ENCODE measurements at regions not wholly inside any gene's neighbourhood (a gene's known extent, or its start where the extent isn't known, plus 50 kb on each side); places are given as distances from the start of the nearest gene placed in this dataset.

DNA sequence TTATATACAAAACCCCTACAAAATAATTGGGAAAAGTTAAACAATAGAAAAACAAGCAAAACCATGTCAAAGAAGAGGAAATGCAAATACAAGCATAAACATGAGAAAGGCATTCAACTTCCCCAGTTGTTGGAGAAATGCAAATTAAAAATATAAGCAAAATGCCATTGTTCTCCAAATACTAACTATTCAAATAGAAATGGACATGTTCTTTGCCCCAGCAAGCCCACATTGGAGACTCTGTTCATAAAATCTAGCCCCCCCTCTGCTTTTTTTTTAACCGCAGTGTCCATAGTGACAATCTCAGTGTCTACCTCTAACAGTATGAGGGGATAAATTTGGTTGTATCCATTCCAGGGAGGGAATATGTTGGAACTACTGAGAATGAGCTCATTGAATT, 59.7 kb upstream of the LCTL start:
- Mint-ChIP-seq H3K4me3 (ENCODE audit: unreplicated experiment) (no peak overlapping the region), H3K9me3 (ENCODE audit: unreplicated experiment) (no peaks in the 10 kb centered on the region), H3K27ac (ENCODE audit: unreplicated experiment) (no peak overlapping the region), H3K4me1 (ENCODE audit: unreplicated experiment) (peaks cover 22% of the 10 kb centered on the region), H3K36me3 (ENCODE audit: low read depth, unreplicated experiment) (no peaks in the 10 kb centered on the region), H3K27me3 (ENCODE audit: unreplicated experiment) (peaks cover 8% of the 10 kb centered on the region)
- DNase-seq (ENCODE audit: low spot score): no peak
- TF ChIP-seq, protein P1, sequence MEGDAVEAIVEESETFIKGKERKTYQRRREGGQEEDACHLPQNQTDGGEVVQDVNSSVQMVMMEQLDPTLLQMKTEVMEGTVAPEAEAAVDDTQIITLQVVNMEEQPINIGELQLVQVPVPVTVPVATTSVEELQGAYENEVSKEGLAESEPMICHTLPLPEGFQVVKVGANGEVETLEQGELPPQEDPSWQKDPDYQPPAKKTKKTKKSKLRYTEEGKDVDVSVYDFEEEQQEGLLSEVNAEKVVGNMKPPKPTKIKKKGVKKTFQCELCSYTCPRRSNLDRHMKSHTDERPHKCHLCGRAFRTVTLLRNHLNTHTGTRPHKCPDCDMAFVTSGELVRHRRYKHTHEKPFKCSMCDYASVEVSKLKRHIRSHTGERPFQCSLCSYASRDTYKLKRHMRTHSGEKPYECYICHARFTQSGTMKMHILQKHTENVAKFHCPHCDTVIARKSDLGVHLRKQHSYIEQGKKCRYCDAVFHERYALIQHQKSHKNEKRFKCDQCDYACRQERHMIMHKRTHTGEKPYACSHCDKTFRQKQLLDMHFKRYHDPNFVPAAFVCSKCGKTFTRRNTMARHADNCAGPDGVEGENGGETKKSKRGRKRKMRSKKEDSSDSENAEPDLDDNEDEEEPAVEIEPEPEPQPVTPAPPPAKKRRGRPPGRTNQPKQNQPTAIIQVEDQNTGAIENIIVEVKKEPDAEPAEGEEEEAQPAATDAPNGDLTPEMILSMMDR (IDR thresholded peaks at IDR 0.05; ENCODE audit: unreplicated experiment): no peak

DNA sequence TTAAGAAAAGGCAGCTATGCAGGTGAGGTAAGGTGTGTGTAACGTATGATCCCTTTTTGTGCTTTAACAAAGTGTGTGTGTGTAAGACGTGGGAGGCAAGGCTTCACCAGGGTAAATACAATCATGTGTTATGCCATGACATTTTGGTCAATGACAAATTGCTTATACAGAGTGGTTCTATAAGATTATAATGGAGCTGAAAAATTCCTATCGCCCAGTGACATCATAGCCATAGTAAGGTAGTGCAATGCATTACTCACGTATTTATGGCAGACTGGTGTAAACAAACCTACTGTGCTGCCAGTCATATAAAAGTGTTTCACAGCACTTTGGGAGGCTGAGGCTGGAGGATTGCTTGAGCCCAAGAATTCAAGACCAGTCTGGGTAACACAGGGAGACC, 60.2 kb upstream of the LCTL start:
- H3K27me3 Mint-ChIP-seq (ENCODE audit: unreplicated experiment): peaks cover 8% of the 10 kb centered on the region
- H3K9me3 Mint-ChIP-seq (ENCODE audit: unreplicated experiment): no peaks in the 10 kb centered on the region
- no peaks in the 10 kb centered on the region for H3K36me3 Mint-ChIP-seq (ENCODE audit: low read depth, unreplicated experiment)
- TF ChIP-seq, protein P1 (IDR thresholded peaks at IDR 0.05; ENCODE audit: unreplicated experiment): no peak
- no peak for DNase-seq (ENCODE audit: low spot score)
- H3K4me1 Mint-ChIP-seq (ENCODE audit: unreplicated experiment): peaks cover 20% of the 10 kb centered on the region
- H3K4me3 Mint-ChIP-seq (ENCODE audit: unreplicated experiment): no peak overlapping the region
- H3K27ac Mint-ChIP-seq (ENCODE audit: unreplicated experiment): no peak overlapping the region

DNA sequence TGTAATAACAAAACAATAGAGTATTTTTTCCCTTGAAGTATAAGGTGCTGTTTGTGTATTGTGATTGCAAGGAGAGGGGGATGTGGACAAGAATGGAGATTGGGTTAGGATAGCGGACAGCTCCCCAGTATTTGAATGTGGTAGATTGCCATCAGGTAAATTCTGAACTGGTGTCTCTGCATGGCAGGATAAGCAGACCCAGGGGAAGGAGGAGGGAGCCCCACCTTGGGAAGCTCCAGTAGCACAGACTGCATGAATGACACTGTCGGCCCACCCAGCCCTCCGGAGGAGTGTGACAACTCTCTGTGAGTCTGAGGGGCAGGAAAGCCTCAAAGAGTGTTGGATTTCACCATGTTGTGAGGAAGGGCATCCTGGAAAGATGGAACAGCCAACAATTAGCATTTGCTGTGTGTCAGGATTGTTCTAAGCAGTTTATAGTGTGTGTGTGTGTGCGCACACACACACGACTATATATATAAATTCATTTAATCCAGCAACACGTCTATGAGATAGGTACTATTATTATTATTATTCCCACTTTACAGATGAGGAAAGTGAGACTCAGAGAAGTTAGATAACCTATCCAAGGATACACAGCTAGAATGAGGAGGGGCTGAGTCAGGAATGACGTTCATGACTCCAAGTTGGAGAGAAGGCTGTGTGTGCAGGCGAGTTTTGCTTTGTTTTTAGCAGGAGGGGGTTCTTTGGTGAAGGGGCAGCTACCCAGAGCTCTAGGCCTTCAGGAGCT, 63.4 kb upstream of the LCTL start:
- H3K9me3 Mint-ChIP-seq (ENCODE audit: unreplicated experiment): no peaks in the 10 kb centered on the region
- H3K27ac Mint-ChIP-seq (ENCODE audit: unreplicated experiment): peak overlapping the region; percentile 11
- H3K27me3 Mint-ChIP-seq (ENCODE audit: unreplicated experiment): peaks cover 9% of the 10 kb centered on the region
- no peak for DNase-seq (ENCODE audit: low spot score)
- TF ChIP-seq, protein P1 (IDR thresholded peaks at IDR 0.05; ENCODE audit: unreplicated experiment): no peak
- H3K4me3 Mint-ChIP-seq (ENCODE audit: unreplicated experiment): no peak overlapping the region
- H3K4me1 Mint-ChIP-seq (ENCODE audit: unreplicated experiment): peaks cover 18% of the 10 kb centered on the region
- H3K36me3 Mint-ChIP-seq (ENCODE audit: low read depth, unreplicated experiment): no peaks in the 10 kb centered on the region

DNA sequence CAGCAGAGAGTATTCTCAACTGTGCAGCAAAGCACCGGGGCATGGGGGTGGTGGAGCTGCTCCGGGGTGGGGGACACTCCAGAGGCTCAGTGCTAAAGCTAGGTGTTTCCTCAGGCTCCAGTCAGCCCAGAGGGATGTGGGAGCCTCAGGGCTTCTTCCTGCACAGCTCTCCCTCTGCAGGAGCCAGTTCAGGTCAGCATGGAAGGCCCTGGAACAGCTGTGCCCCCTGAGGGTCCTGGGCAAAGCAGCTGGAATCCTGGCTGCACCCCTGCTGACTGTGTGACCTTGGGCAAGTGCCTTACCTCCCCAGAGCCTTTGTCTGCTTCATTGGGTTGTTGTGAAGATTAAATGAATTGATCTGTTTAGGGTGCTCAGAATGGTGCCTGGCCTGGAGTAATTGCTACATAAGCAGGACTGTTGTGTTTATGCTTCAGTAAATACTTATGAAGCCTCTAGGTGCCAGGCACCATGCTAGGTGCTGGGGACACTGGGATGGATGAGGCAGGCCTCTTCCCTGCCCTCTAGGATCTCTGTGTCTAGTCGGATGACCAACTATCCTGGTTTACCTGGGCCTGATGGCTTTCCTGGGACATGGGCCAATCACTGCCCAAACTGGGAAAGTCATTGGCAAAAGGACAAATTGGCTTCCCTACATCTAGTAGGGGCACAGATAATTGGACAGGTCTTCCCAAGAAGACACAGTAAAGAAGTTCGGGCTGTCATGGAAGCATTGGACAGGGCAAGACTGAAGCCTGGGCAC, 64.2 kb upstream of the LCTL start:
- H3K4me3 Mint-ChIP-seq (ENCODE audit: unreplicated experiment): no peak overlapping the region
- H3K4me1 Mint-ChIP-seq (ENCODE audit: unreplicated experiment): peaks cover 18% of the 10 kb centered on the region
- H3K27ac Mint-ChIP-seq (ENCODE audit: unreplicated experiment): peak overlapping the region; percentile 18
- TF ChIP-seq, protein P1 (IDR thresholded peaks at IDR 0.05; ENCODE audit: unreplicated experiment): no peak
- H3K36me3 Mint-ChIP-seq (ENCODE audit: low read depth, unreplicated experiment): no peaks in the 10 kb centered on the region
- no peak for DNase-seq (ENCODE audit: low spot score)
- no peaks in the 10 kb centered on the region for H3K9me3 Mint-ChIP-seq (ENCODE audit: unreplicated experiment)
- peaks cover 9% of the 10 kb centered on the region for H3K27me3 Mint-ChIP-seq (ENCODE audit: unreplicated experiment)

DNA sequence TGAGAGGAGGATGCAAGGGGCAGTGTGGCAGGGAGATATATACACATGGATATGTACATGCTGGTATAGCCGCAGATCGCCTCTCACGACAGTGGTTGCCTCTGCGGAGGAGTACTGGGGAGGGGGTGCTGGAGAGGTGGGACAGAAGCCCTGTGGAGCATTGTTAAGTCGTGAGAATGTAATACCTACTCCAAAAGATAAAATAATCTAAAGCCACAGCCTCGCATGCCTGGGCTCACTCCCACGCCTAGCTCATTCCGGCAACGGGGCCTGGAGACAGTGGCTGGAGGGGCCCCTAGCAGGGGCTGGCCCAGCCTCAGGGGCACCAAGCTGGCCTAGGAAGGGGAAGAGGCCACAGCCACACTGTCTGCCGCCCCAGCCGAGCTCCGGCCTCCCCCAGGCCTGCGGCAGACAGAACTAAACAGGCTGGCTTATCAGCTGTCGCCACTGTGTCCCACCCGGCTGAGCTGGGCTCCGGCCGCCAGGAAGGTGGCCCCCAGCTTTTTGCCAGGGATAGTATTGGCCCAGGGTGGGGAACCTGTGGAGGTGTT, 65.1 kb upstream of the LCTL start:
- Mint-ChIP-seq H3K27ac (ENCODE audit: unreplicated experiment) (no peak overlapping the region), H3K9me3 (ENCODE audit: unreplicated experiment) (no peaks in the 10 kb centered on the region), H3K27me3 (ENCODE audit: unreplicated experiment) (peaks cover 11% of the 10 kb centered on the region), H3K4me3 (ENCODE audit: unreplicated experiment) (no peak overlapping the region), H3K36me3 (ENCODE audit: low read depth, unreplicated experiment) (no peaks in the 10 kb centered on the region), H3K4me1 (ENCODE audit: unreplicated experiment) (peaks cover 20% of the 10 kb centered on the region)
- TF ChIP-seq, protein P1 (IDR thresholded peaks at IDR 0.05; ENCODE audit: unreplicated experiment): no peak
- DNase-seq (ENCODE audit: low spot score): no peak
